COLO668 (cell line): ENCODE measurements at regions not wholly inside any gene's neighbourhood (a gene's known extent, or its start where the extent isn't known, plus 50 kb on each side); places are given as distances from the start of the nearest gene placed in this dataset.

Source experiments
- DNase-seq: peaks from one replicate; lab custom pipeline; 2025; ENCODE audit not compliant: unreplicated experiment; lab: John Stamatoyannopoulos, UW

DNA sequence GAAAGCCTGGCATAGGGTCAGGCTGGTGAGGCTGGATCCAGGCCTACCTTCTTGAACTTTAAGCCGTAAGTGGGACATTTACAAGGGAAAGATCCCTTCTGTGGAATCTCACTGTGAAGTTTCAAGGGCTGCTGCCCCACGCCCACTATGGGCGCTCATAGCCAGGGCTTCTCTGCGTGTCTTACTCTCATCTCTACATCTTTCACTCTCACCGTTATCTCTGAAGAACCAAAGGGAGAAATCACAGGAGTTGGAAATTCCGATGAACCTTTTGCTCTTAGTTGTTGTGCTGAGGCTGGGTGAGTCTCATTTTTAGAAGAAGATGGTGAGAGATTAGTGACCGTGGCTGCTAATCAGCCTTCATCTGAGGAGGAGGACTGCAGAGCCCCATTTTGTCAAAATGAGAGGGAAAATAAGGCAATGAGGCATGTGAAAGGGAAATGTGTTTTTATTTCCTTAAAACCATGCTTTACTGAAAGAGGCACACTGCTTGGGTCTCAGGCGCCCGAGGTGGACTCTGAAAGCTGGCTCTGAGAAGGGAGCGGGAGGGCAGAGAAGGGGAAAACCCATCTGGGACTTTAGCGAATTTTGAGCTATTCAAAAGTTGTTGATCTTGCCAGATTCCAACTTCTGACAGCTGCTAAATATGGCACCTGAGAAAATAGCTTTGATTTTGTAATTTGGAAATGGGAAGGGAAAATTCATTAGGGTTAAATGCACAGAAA is 301.5 kb downstream of the CLIC5 start:
- no peak for DNase-seq
